HUES48 (cell line): ENCODE measurements at regions not wholly inside any gene's neighbourhood (a gene's known extent, or its start where the extent isn't known, plus 50 kb on each side); places are given as distances from the start of the nearest gene placed in this dataset.

Experiments
- H3K27ac ChIP-seq: one replicate; pipeline ENCODE4 v1.7.0; 2013; ENCODE audit warnings: low read depth, low read length, inconsistent platforms
- H3K27me3 ChIP-seq: 2 replicates; pipeline ENCODE4 v1.6.1; 2013; ENCODE audit warnings: mild to moderate bottlenecking, low read length; ENCODE audit not compliant: control insufficient read depth, insufficient read depth
- H3K36me3 ChIP-seq: 2 replicates; pipeline ENCODE4 v1.6.1; 2013; ENCODE audit warnings: low read length; ENCODE audit not compliant: control insufficient read depth, insufficient read depth
- H3K4me1 ChIP-seq: 2 replicates; pipeline ENCODE4 v1.6.1; 2013; ENCODE audit warnings: mild to moderate bottlenecking, low read length; ENCODE audit not compliant: control insufficient read depth, insufficient read depth
- H3K4me3 ChIP-seq: 2 replicates; pipeline ENCODE4 v1.5.1; 2013; ENCODE audit warnings: mild to moderate bottlenecking, low read depth, low read length
- H3K9ac ChIP-seq: 2 replicates; pipeline ENCODE4 v1.6.1; 2013; ENCODE audit warnings: mild to moderate bottlenecking, low read depth, low read length, moderate library complexity
- H3K9me3 ChIP-seq: 2 replicates; pipeline ENCODE4 v1.6.1; 2013; ENCODE audit warnings: low read length; ENCODE audit not compliant: control insufficient read depth, insufficient read depth

DNA sequence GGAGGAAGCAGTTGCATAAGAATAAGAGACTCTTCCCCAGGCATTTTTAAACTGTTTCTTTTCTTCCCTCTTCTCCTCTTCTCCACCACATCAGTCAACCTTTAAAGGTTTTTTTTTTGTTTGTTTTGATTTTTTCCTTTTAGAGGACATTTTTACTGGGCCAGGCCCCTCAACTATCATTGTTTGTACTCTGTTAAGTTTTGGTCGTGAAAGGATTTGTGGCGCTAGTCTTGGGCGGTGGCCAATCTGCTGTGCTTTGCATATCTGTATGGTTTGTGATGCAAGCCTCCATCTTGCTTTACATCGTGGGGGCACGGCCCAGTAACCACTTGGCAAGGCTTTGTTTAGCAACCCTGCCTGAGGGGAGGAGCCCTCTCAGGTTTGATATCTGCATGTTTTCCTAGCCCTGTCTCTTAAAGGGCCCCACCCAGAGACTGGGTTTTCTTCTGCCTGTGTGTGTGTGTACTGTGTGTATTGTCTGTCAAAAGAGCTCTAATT lies 101.9 kb upstream of the SLITRK2 start:
- Histone ChIP-seq H3K36me3 (no peaks in the 10 kb centered on the region), H3K9me3 (peaks cover 32% of the 10 kb centered on the region), H3K9ac (no peak overlapping the region), H3K27ac (no peak overlapping the region), H3K4me1 (no peaks in the 10 kb centered on the region), H3K4me3 (0 out of 2 replicates have a peak overlapping the region, but pooled peaks have one; percentile 0), H3K27me3 (no peaks in the 10 kb centered on the region)

DNA sequence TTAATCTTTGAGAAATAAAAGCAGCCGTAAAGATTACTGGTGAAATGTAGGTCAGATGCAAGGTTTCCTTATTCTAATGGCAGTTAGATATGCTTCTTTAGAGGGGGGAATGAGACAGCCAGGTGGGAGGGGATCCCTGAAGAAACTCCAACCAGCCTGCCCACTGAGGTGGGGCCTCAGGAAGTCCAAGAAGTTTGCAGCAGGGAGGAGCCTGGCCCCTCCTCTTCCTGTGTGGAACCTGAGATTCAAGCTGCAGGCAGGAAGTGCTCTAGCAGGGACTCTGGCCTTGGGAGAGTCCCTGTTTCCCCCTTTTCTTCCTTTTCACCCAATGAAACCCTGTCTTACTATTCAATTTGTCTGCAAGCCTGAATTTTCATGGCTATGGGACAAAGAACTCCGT lies 101.4 kb upstream of the SLITRK2 start:
- no peaks in the 10 kb centered on the region for H3K36me3 ChIP-seq
- H3K4me1 ChIP-seq = no peaks in the 10 kb centered on the region
- H3K9ac ChIP-seq = no peak overlapping the region
- no peaks in the 10 kb centered on the region for H3K27me3 ChIP-seq
- peaks cover 28% of the 10 kb centered on the region for H3K9me3 ChIP-seq
- no peak overlapping the region for H3K4me3 ChIP-seq
- H3K27ac ChIP-seq = no peak overlapping the region

- no peaks in the 10 kb centered on the region for H3K27me3 ChIP-seq
- no peak overlapping the region for H3K4me3 ChIP-seq
- no peak overlapping the region for H3K9ac ChIP-seq
- H3K27ac ChIP-seq = no peak overlapping the region
- no peaks in the 10 kb centered on the region for H3K36me3 ChIP-seq
- H3K4me1 ChIP-seq = 0 out of 2 replicates have a peak, but pooled peaks cover 3% of the 10 kb centered on the region
- H3K9me3 ChIP-seq = peaks cover 12% of the 10 kb centered on the region; the same call in 1 of the 2 replicates
Observed at GRCh38 chrX:145727476-145727875, 90.2 kb upstream of the SLITRK2 start.

DNA sequence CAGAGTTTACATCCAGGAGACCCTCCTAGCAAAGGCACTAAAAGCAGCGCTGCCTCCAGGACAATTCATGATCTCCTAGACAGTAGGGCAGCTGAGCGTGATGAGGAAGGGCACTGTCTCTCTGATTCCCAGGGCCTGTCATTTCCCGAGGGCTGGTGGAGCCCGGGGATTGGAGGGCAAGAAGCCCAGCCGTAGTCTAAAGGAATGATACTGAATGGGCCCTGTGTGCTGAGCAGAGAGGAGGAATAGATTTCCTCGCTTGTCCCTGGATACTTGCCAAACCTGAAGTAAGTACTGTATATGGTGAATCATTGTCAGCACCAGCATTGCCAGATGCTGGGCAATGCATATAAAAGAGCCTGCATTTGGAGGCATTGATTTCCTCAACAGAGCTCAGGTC lies 88.0 kb upstream of the SLITRK2 start:
- H3K27ac ChIP-seq = no peak overlapping the region
- H3K4me3 ChIP-seq = no peak overlapping the region
- H3K36me3 ChIP-seq = no peaks in the 10 kb centered on the region
- H3K9me3 ChIP-seq = peaks cover 23% of the 10 kb centered on the region; the same call in 1 of the 2 replicates
- 0 out of 2 replicates have a peak, but pooled peaks cover 3% of the 10 kb centered on the region for H3K4me1 ChIP-seq
- no peak overlapping the region for H3K9ac ChIP-seq
- no peaks in the 10 kb centered on the region for H3K27me3 ChIP-seq

DNA sequence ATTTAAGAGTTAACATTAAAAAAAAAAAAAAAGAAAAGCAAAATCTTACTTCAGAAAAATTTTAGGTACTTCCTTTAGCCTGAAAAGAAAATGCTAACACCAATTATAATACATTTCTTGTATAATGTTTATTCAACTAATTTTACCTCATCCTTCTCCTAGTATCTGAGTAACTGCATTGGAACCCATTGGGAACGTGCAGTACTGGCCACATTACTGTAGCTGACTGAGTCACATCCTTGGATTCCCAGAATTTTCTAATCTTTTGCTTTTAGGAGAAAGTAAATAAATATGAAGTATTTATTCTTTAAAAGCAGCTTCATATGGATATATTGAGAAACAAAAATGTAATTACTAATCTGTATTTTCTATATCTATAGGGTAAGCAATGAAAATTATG lies 82.6 kb upstream of the SLITRK2 start:
- Histone ChIP-seq H3K27ac (no peak overlapping the region), H3K4me3 (no peak overlapping the region), H3K27me3 (no peaks in the 10 kb centered on the region), H3K4me1 (no peaks in the 10 kb centered on the region), H3K9ac (no peak overlapping the region), H3K9me3 (peaks cover 29% of the 10 kb centered on the region; the same call in 1 of the 2 replicates), H3K36me3 (no peaks in the 10 kb centered on the region)

DNA sequence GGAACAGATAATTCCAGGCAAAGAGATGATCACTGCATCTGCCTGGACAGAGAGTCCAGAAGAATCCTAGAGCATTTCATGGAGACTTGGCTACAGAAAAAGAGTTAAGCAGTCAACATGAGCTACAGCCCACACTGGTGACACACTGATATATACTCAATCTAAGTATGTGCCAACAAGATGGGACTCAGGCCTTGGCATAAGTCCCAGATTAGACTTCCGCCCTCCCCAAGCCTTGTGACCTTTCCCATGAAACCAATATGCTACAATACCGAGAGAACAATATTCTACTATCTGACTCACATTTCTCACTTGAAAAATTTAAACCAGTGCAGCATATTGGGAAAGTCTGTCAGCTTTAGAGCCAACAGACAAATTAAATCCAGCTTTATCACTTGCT lies 65.7 kb upstream of the SLITRK2 start:
- H3K27me3 ChIP-seq = no peaks in the 10 kb centered on the region
- H3K9ac ChIP-seq = no peak overlapping the region
- no peak overlapping the region for H3K27ac ChIP-seq
- peaks cover 24% of the 10 kb centered on the region for H3K9me3 ChIP-seq
- no peaks in the 10 kb centered on the region for H3K36me3 ChIP-seq
- H3K4me1 ChIP-seq = no peaks in the 10 kb centered on the region
- no peak overlapping the region for H3K4me3 ChIP-seq
